Astrocyte of the spinal cord (primary cell): ENCODE measurements at regions not wholly inside any gene's neighbourhood (a gene's known extent, or its start where the extent isn't known, plus 50 kb on each side); places are given as distances from the start of the nearest gene placed in this dataset.
A peak's percentile ranks its signal among the peaks of the same experiment; 100 is the strongest.

Experiments
- DNase-seq: peaks from one replicate; pipeline ENCODE4 v3.0.0; 2011; ENCODE audit warnings: low read depth, low spot score
- H3K4me3 ChIP-seq: 2 replicates; pipeline ENCODE4 v1.5.1; 2011; ENCODE audit warnings: low read depth, mild to moderate bottlenecking, low read length, moderate library complexity
- in situ Hi-C: cut with HindIII; loops from 2 replicates; pipeline ENCODE4 v1.10.0; 2017; ENCODE audit warnings: low sequenced_read_pairs
- TF ChIP-seq, protein P1 (sequence below): IDR thresholded peaks from 2 replicates; pipeline ENCODE4 v1.5.1; 2012; ENCODE audit warnings: low read depth, mild to moderate bottlenecking, low read length, inconsistent platforms

DNA sequence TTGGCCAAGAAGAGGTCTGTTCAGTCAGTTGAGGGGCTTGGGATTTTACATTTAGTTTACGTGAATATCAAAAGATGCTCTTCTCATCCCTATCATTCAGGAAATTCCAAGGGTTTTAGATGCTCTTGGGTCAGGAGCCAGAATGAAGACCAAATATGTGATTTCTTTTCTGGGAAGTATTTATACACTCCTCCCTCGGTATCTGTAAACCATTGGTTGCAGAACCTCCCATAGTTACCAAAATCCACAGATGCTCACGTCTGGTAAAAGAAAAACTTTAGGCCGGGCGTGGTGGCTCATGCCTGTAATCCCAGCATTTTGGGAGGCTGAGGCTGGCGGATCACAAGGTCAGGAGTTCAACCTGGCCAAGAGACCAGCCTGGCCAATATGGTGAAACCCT is 75.9 kb downstream of the TNFAIP2 start:
- no peak for DNase-seq
- TF ChIP-seq, protein P1, sequence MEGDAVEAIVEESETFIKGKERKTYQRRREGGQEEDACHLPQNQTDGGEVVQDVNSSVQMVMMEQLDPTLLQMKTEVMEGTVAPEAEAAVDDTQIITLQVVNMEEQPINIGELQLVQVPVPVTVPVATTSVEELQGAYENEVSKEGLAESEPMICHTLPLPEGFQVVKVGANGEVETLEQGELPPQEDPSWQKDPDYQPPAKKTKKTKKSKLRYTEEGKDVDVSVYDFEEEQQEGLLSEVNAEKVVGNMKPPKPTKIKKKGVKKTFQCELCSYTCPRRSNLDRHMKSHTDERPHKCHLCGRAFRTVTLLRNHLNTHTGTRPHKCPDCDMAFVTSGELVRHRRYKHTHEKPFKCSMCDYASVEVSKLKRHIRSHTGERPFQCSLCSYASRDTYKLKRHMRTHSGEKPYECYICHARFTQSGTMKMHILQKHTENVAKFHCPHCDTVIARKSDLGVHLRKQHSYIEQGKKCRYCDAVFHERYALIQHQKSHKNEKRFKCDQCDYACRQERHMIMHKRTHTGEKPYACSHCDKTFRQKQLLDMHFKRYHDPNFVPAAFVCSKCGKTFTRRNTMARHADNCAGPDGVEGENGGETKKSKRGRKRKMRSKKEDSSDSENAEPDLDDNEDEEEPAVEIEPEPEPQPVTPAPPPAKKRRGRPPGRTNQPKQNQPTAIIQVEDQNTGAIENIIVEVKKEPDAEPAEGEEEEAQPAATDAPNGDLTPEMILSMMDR = no peak
- in situ Hi-C loops = no loop called here

DNA sequence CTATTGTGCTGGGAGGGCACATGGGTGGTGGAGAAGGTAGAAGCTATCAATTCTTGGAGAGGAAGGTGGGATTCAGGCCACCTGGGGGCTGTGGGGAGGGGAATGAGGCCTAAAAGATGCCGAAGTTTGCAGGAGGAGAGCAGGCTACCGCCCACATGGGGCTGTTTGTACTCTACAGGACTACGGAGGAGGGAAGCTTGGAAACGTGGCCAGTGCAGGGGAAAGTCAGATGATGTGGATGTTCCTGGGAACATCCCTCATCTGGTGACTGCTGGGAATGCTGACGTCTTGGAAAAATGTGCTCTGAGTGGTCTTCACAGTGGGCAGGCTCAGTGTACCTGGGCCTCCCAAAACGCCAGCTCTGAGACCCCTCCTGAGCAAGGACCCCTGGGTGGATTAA is 78.5 kb downstream of the TNFAIP2 start:
- in situ Hi-C loops = no loop called here
- no peak overlapping the region for H3K4me3 ChIP-seq
- TF ChIP-seq, protein P1 = no peak
- DNase-seq = no peak

More for the DNA sequence above, 75.9 kb downstream of the TNFAIP2 start:
- no peak overlapping the region for H3K4me3 ChIP-seq

DNA sequence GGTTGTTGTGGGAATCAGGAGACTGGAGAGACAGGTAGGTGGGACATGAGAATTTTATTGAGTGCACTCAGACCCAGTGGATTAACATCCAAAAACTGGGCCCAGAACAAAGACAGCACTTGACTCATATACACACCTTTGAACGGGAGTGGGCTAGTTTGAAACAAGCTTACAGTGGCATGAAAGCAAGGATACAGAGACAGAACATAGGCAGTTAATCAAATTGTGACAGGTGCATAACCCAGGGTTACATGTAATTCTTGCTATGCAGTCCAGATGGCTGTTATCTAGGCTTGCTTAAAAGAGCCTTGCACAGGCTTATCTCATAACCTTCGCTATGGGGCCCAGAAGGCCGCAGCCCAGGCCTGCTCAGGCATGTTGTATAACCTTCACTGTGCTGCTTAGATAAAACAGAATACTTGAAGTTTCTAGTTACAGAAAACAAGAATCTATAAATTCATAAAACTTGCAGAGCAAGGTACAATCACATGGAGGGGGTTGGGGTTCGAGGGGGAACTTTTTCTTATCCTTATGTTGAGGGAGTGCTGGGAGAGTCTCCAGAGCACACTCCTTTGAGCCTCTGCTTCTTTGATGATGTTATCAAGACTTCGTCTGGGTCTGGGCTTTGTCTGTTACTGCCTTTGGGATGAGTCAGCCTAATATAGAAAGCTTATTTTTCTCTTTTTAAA is 81.7 kb downstream of the TNFAIP2 start:
- in situ Hi-C loops = no loop called here

DNA sequence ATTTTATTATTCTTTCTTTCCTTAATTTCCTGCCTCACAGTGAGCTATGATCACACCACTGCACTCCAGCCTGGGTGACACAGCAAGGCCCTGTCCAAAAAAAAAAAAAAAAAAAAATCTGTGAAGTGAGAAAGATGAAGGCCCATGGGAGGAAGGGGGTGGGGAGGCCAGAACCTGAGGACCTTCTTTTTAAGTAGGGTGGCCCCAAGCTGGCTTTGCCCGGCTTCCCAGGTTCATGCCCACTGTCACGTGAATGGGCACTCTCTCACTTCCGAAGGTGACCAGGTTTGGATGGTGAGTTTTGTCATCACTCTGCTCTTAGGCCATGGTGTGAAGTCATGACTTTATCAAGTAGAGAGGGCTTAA is 82.3 kb downstream of the TNFAIP2 start:
- in situ Hi-C loops = no loop called here
- no peak for DNase-seq
- TF ChIP-seq, protein P1 = no peak
- H3K4me3 ChIP-seq = no peak overlapping the region

More for the DNA sequence above, 81.7 kb downstream of the TNFAIP2 start:
- TF ChIP-seq, protein P1 = no peak
- no peak for DNase-seq
- H3K4me3 ChIP-seq = no peak overlapping the region

DNA sequence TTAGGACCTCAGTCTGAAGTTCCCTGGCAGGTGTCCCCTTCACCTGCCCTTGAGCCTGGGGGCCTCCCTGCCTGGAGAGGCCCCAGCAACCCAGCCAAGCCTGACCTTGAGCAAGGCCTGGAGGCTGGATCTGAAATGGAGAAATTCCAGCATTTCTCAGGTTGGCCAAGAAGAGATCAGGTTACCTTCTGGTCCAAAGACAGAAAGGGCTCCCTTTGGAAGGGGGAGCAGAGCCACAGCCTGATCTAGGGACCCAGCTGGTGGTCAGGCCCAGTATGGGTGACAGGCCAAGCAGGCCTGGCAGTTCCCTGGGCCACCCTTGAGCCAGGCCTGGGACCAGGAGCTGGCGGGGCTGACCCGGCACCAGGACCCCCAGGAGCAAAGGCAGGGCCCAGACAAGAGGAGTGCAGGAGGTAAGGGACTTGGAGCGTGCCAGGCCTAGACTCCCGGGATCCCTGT is 82.8 kb downstream of the TNFAIP2 start:
- no peak overlapping the region for H3K4me3 ChIP-seq
- in situ Hi-C loops = no loop called here
- TF ChIP-seq, protein P1 = no peak
- DNase-seq = no peak

DNA sequence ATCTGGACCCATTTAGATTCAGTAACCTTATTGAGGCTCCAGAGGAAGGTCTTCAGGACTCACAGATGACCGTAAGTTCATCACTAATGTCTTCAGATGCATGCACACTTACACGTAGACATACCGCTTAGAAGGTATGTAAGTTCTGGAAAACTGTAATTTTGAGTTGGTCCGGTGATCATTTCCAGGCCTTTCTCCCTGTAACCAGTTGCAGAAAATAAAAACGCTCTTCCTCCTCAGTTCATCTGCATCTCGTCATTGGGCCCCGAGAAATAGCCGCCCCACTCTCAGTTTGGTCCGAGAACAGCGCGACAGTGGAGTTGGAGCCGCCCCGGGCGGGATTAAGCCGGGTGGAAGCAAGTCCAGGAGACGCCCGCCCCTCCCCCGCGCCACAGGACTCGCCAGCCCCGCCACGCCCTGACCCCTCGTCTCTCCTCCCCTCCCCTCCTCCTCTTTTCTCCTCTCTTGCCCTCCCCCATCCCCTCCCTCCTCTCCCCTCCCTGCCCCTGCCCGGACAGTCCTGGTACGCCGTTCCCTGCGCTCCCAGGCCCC is 83.7 kb downstream of the TNFAIP2 start:
- DNase-seq = no peak
- TF ChIP-seq, protein P1 = no peak
- peak overlapping the region; percentile 7 for H3K4me3 ChIP-seq
- in situ Hi-C loops = no loop called here
